Stimulated activated CD4-positive, alpha-beta T cell treated with anti-CD3 and anti-CD28 coated beads, Interleukin-1b, Interleukin-23, amount 100 ng/mL, for 4 hours (primary cell): ENCODE measurements at regions not wholly inside any gene's neighbourhood (a gene's known extent, or its start where the extent isn't known, plus 50 kb on each side); places are given as distances from the start of the nearest gene placed in this dataset.
"Not testable (repeated sequence)": the region's sequence is repeated elsewhere in the genome, so short reads cannot be mapped to it uniquely, and the experiment has no call there.

Source experiments
- DNase-seq, 2 donors: peaks; one replicate each; pipeline ENCODE4 v3.0.0-alpha.2; 2020; ENCODE audit warnings: low read depth in 2 of 2

- no peak for DNase-seq
Observed at GRCh38 chr15:96807361-96807760, 476.9 kb downstream of the NR2F2 start.

GRCh38 chr15:96817900-96818299 lies 487.4 kb downstream of the NR2F2 start:
- DNase-seq: no peak

- DNase-seq: no peak
Observed at GRCh38 chr15:96818861-96819260, 488.4 kb downstream of the NR2F2 start.

- DNase-seq: no peak
Observed at GRCh38 chr15:96827981-96828380, 497.5 kb downstream of the NR2F2 start.

GRCh38 chr15:96837241-96837970 lies 506.9 kb downstream of the NR2F2 start:
- no peak for DNase-seq

DNA sequence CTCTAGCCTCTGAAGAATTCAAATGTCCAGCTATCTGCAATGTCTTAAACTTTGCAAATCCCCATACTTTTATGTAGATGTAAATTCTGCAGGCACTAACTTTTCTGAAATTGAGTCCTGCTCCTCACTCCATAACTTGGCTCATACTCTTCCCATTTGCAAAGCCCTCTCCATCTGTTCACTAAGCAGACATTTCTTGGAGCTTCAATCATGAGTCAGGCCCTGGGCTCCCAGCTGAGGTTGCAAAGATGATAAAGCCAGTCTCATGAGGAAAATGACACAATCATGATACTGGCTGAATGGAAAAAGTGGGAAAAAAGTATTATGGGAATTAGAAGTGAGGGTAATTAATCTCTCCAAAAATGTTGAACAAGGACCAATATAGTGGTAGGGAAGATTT lies 507.6 kb downstream of the NR2F2 start:
- no peak for DNase-seq

GRCh38 chr15:96849271-96849900 lies 518.9 kb downstream of the NR2F2 start:
- DNase-seq: no peak

- DNase-seq: no peak
Observed at GRCh38 chr15:96851613-96852012, 521.1 kb downstream of the NR2F2 start.

DNA sequence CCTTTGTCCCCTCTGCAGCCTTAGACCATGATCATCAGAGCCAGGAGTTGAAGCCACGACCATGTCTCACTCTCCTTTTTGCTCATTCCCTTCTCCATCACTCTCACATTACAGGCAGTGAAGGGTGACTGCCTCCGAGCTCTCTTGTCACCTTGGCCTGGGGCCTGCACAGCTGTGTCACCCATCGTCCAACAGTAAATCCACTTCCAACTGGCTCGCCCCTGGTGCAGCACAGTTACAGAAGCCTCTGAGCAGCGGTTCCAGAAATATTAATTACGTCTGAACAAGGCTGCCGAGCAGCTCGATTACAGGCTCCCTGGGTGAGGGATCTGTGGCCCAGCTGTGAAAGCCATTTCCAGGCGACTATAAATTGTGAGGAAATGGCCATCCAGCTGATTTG lies 528.2 kb downstream of the NR2F2 start:
- no peak for DNase-seq

- no peak for DNase-seq
Observed at GRCh38 chr15:96860741-96861140, 530.2 kb downstream of the NR2F2 start.

DNA sequence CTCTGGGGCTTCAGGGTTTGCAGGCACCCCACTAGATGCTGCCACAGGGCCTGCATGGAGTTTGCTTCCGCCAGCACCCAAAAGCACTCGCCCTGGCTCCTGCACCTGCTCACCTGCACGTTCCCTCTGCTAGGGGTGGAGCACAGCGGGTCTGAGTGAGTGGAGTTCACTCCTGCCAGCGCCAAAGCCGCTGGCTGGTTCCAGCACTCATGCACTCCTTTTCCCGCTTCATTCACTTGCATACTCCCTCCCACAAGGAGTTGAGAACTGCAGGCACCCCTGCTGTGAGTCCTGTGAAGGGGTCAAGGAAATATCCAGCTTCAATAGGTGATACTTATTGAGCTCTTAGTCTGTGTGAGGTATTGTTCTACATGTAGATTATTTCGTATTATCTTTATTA lies 537.5 kb downstream of the NR2F2 start:
- no peak for DNase-seq

- DNase-seq: no peak
Observed at GRCh38 chr15:96869122-96869521, 538.6 kb downstream of the NR2F2 start.

- DNase-seq: no peak
Observed at GRCh38 chr15:96869790-96870189, 539.3 kb downstream of the NR2F2 start.

- no peak for DNase-seq
Observed at GRCh38 chr15:96870580-96870979, 540.1 kb downstream of the NR2F2 start.

DNA sequence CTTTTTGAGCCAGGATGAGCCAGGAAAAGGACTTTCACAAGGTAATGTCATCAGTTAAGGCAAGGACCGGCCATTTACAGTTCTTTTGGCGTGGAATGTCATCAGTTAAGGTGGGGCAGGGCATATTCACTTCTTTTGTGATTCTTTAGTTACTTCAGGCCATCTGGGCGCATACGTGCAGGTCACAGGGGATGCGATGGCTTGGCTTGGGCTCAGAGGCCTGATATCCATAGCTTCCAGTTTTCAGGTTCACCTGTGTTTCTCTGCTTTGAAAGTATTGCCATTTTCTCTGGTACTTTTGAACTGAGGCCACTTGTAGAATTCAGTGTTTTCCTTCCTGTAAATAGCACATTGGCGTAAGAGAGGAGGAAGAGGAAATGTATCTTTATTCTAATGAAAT lies 546.9 kb downstream of the NR2F2 start:
- DNase-seq: not testable (repeated sequence)

- no peak for DNase-seq
Observed at GRCh38 chr15:96878129-96878528, 547.6 kb downstream of the NR2F2 start.

GRCh38 chr15:96882121-96882772 lies 551.7 kb downstream of the NR2F2 start:
- no peak for DNase-seq

DNA sequence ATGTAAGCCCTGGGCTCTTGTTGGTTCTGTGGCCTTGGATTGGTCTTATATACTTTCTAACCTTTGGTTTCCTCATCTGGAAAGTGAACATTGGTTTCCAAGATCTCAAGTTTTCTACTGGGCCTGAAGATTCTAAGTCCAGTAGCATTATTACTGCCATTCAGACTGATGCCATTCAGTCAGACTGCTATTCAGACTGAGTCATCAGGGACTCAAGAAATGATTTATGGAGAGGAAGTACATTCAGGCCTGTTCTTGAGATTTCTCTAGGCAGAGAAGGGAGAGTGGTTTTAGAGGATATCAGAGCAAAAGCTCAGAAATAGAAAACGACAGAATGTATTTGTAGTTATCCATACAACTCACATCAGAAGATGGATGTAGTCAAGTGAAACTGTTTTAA lies 557.2 kb downstream of the NR2F2 start:
- DNase-seq: no peak

DNA sequence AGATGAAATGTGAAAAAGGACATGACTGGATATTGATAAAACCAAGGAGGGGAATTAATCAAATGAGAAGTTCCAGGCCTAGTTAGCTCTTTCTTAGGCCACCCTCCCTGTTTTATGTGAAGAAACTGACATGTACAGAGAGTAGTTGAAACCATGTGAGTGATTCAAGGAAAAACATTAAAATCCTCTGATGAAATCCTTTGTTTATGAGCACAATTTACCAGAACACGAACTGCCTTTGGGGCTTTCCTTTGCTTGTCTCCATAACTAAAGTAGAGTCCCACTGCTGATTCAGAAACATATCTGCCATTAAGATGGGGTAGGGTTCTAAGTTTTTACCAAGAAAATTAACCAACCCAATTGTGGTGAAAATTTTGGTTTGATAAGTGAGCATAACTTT lies 558.3 kb downstream of the NR2F2 start:
- DNase-seq: no peak

GRCh38 chr15:96889734-96890480 lies 559.4 kb downstream of the NR2F2 start:
- no peak for DNase-seq

DNA sequence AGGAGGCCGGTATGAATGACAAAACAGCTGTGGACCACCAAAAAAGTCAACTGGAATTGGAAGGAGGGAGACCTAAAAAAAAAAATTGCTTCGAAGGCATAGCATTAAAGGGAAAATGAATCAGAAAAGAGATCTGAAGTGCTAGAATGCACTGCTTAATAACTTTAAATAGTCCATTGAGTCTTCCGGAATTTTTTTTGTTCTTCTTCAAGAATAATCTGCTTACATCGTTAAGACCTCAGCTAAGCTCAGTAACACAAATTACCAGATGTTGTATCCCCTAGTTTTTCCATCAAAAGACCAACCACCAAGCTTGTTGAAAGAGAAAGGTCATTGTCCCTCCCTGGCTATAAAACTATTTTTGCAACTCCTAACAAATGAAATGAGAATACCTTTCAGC lies 560.5 kb downstream of the NR2F2 start:
- DNase-seq: no peak

GRCh38 chr15:96893159-96893906 lies 562.8 kb downstream of the NR2F2 start:
- DNase-seq: no peak
